Stimulated activated CD4-positive, alpha-beta T cell treated with anti-CD3 and anti-CD28 coated beads, Interleukin-12 subunit alpha, Interleukin-12 subunit beta, amount 100 ng/mL, for 24 hours (primary cell): ENCODE measurements at regions not wholly inside any gene's neighbourhood (a gene's known extent, or its start where the extent isn't known, plus 50 kb on each side); places are given as distances from the start of the nearest gene placed in this dataset.

Experiments
- DNase-seq, 2 experiments: peaks; one replicate each; pipeline ENCODE4 v3.0.0-alpha.2; 2020; ENCODE audit warnings: low read depth in 2 of 2

DNA sequence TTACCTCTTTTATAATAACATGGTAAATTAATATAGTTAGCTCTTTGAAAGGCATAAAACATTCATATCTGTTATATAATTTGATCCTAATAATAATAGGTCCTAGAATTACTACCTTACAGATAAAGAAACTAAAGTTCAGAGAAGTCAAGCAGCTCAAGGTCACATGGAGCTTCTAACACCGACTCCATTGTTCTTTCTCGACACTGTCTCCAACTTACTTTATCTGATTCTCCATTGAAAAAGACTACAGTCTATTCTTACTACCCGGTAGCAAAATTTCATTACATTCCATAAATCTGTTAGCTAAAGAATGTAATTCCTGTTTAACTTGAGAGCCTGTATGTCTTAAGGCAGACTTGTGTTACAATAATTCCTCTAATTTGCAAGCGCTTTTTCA is 96.3 kb upstream of the TMEM161B start:
- DNase-seq, result no peak

DNA sequence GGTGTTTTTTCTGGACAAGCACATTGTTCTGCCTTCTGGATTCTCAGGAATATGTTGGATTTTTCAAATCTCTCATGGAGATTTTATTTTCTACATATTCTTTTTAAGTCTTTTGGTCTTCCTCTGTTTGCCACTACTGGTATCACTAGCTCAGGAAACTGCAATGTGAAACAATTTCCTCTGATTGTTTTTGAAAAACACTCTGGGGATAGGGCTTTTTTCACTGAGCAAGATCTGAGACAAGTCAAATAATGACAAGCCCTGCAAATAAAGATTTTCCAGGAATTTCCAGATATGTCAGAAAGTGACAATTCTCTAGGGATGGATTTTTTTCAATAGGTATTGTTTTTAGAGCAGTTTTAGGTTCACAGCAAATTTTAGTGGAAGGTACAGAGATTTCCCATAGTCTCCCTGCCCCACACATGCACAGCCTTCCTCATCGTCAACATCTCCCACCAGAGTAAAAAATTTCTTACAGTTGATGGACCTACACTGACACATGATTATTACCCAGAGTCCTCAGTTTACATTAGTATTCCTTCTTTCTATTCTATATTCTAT is 86.9 kb upstream of the TMEM161B start:
- no peak for DNase-seq

DNA sequence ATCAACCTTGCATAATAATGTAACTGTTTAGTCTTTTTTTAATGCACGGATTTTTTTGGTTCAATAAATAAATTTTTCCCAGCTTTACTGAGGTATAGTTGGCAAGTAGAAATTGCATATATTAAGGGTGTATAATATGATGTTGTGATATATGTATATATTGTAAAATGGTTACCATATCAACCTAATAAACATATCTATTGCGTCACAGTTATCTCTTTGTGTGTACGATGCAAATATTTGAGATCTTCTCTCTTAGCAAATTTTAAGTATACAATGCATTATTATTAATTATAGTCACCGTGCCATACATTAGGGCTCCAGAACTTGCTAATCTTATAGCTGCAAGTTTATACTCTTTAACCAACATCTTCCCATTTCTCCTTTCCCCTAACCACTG is 57.2 kb upstream of the TMEM161B start:
- DNase-seq, result no peak

DNA sequence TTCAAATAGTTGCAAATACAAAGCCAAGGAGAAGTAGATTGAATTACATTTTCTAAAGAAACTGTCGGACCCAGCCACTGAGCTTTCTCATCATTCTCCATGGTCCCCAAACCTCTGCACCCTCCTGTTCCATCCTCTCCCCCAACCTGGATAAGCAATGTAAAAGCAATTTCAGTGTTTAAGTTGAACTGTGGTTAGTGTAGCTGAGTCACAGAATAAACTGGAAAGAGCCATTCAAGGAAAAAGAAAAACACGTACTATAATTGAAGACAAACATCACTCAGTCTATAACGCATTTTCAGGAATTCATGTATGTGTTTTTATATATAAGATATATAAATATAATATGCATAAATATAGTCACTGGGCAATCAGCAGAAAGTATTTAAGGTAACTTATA is 54.1 kb upstream of the TMEM161B start:
- DNase-seq, result no peak
